AG08395 (cell line): ENCODE measurements at regions not wholly inside any gene's neighbourhood (a gene's known extent, or its start where the extent isn't known, plus 50 kb on each side); places are given as distances from the start of the nearest gene placed in this dataset.

Experiments used
- DNase-seq: peaks from one replicate; pipeline ENCODE4 v3.0.0; 2012; ENCODE audit warnings: mixed read lengths, low spot score

GRCh38 chr18:74023220-74023619, 124.4 kb downstream of the FBXO15 start:
- DNase-seq, result no peak

- DNase-seq, result no peak
Observed at GRCh38 chr18:74019864-74020263, 127.8 kb downstream of the FBXO15 start.

- peak; percentile 19 for DNase-seq
Observed at GRCh38 chr18:74013955-74014354, 133.7 kb downstream of the FBXO15 start.

- no peak for DNase-seq
Observed at GRCh38 chr18:74012954-74013630, 134.5 kb downstream of the FBXO15 start.

DNA sequence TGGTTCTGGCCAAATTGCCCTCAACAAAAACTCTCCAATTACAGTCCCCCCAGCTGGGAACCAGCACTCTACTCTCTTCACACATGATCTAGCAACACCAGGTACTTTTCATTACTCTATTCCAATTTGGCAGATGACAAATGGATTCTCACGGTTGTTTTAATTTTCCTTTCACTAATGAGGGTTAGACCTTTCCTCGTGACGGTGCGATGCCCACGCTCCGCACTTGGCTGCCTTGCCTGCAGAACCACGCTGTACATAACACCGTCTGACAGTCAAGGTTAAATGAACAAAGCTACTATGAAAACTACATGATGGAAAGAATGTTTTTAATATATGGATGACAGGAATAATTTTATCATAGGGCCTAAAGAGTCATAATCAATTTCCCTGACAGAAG, 141.5 kb downstream of the FBXO15 start:
- DNase-seq, result no peak

- no peak for DNase-seq
Observed at GRCh38 chr18:74005320-74006109, 142.1 kb downstream of the FBXO15 start.

GRCh38 chr18:73992242-73993022, 155.2 kb downstream of the FBXO15 start:
- no peak for DNase-seq

- no peak for DNase-seq
Observed at GRCh38 chr18:73991570-73991969, 156.1 kb downstream of the FBXO15 start.

DNA sequence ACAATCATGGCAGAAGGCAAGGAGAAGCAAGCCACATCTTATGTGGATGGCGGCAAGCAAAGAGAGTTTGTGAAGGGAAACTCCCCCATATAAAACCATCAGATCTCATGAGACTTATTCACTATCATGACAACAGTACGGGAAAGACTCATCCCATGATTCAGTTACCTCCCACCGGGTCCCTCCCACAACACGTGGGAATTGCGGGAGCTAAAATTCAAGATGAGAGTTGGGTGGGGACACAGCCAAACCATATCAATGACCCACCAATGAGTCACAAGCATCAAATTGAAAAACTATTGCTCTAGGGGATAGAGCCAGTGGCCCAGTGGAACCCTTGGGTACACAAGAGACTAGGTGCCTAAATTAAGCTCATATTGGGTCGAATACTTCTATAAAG, 157.4 kb downstream of the FBXO15 start:
- no peak for DNase-seq

- DNase-seq, result no peak
Observed at GRCh38 chr18:73987247-73987980, 160.2 kb downstream of the FBXO15 start.

GRCh38 chr18:73986711-73987110, 160.9 kb downstream of the FBXO15 start:
- DNase-seq, result no peak

GRCh38 chr18:73985855-73986625, 161.6 kb downstream of the FBXO15 start:
- no peak for DNase-seq

DNA sequence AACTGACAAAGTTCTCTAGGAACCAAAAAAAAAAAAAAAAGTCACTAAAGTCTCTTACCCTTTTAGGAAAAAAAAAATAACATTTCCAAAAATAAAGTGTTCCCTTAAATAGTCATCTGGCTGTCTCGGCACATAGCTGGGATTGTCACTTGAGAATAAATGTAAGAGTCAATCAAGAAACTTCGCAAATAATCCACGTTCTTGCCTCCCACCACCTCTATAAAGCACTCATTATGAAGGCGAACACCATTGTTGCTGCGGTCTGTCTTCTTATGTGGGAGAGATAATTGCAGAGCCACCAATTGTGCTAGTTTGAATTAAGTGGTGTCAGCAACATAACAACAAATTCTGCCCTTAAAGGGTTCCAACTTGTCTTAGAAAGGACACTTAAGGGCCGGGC, 163.7 kb downstream of the FBXO15 start:
- DNase-seq, result no peak

GRCh38 chr18:73983496-73983895, 164.1 kb downstream of the FBXO15 start:
- DNase-seq, result no peak

GRCh38 chr18:73981796-73982195, 165.8 kb downstream of the FBXO15 start:
- no peak for DNase-seq

DNA sequence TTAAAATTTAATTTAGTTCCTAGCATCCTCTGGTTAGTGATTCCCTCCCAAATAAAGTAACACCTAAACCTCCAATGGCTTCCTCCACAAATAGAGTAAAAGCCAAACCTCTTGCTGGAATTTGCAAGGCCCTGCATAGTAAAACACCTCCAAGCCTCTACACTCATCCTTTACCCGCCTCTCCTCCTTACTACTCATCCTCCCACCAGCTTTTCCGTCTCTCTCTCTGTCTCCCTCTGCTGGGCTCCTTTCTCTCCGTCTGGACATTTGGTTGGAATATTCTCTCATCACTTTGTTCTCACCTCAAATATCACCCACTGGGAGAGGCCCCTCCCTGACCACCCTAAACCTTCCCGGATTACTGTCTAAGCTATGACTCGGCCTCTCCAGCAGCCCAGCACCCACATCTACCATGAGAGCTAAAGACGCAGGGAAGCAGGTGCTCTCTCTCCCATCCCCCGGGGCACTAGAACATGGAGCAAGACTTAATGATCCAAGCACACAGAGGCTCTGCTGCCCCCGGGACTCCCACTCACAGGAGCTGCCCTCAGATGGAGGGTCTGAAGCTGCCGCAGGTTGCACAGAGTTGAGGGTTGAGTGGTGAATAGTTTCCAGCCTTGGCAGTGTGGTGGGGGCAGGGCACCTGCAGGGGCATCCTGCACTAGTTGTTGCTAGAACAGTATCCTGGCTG, 167.2 kb downstream of the FBXO15 start:
- no peak for DNase-seq

- no peak for DNase-seq
Observed at GRCh38 chr18:73979742-73980141, 167.9 kb downstream of the FBXO15 start.

DNA sequence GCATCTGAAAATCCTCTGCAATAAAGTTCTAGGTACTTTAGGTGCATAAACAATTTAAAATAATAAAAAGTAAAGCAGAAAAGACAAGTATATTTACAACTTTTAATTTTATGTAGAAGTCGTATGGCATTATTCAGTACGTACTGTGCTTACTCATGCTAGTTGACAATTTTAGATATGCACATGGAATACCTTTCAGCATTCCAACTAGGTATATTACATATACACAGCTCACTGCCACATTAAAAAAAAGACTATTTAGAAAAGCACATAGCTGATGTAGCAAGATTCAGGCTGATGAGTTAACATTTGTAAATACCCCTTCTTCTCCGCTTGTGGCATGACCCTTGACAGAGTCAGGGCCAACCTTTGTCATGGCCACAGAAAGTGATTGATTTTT, 171.2 kb downstream of the FBXO15 start:
- no peak for DNase-seq

GRCh38 chr18:73975266-73975665, 172.4 kb downstream of the FBXO15 start:
- DNase-seq, result no peak

- DNase-seq, result no peak
Observed at GRCh38 chr18:73973972-73974371, 173.7 kb downstream of the FBXO15 start.

DNA sequence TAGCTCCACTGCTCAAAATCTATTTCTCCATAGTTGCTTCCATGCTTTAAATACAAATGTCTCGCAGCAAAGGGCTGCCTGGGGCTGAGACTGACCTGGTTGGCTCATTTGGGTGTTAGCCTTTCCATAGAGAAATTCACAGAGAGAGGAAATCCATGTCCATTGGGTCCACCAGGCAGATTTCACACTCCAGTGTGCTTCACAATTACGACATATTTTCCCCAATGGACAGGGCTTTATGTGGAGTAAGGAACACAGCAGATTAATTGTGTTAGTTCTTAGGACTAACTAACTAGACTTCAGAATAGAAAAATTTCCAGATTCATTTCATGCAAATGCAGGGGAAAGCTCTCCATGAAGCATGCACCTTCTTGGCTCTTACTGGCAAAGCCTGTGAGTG, 180.7 kb downstream of the FBXO15 start:
- DNase-seq, result no peak
